Astrocyte of the cerebellum (primary cell): ENCODE measurements at regions not wholly inside any gene's neighbourhood (a gene's known extent, or its start where the extent isn't known, plus 50 kb on each side); places are given as distances from the start of the nearest gene placed in this dataset.

Experiments used
- DNase-seq: peaks from one replicate; pipeline ENCODE4 v3.0.0-alpha.2; 2011; ENCODE audit warnings: low read depth
- H3K4me3 ChIP-seq: 2 replicates; pipeline ENCODE4 v1.5.1; 2011; ENCODE audit warnings: mild to moderate bottlenecking, low read depth, low read length, moderate library complexity
- in situ Hi-C: cut with HindIII; loops from 2 replicates; pipeline ENCODE4 v1.10.0; 2017; ENCODE audit warnings: low sequenced_read_pairs
- TF ChIP-seq, protein P1 (sequence below): IDR thresholded peaks from 2 replicates; pipeline ENCODE4 v1.5.1; 2012; ENCODE audit warnings: low read length, low read depth, moderate library complexity, mild to moderate bottlenecking; ENCODE audit errors: missing control alignments

DNA sequence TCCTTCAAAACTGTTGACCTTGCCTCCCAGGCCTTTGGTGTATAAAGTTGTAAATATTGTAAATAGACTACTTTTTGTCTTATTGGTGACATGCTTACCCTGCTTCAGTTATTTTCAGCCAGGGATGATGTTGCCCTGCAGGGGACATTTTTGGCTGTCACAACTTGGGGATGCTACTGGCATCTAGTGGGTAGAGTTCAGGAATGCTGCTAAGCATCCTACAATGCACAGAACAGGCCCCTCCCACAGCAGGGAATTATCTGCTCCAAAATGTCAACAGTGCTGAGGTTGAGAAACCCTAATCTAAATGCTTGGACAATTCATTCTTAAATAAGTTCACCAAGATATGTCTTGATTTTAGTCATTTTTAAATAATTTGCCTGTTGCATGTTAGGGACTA is 459.8 kb downstream of the PMP22 start:
- H3K4me3 ChIP-seq: no peak overlapping the region
- in situ Hi-C loops: no loop called here
- TF ChIP-seq, protein P1, sequence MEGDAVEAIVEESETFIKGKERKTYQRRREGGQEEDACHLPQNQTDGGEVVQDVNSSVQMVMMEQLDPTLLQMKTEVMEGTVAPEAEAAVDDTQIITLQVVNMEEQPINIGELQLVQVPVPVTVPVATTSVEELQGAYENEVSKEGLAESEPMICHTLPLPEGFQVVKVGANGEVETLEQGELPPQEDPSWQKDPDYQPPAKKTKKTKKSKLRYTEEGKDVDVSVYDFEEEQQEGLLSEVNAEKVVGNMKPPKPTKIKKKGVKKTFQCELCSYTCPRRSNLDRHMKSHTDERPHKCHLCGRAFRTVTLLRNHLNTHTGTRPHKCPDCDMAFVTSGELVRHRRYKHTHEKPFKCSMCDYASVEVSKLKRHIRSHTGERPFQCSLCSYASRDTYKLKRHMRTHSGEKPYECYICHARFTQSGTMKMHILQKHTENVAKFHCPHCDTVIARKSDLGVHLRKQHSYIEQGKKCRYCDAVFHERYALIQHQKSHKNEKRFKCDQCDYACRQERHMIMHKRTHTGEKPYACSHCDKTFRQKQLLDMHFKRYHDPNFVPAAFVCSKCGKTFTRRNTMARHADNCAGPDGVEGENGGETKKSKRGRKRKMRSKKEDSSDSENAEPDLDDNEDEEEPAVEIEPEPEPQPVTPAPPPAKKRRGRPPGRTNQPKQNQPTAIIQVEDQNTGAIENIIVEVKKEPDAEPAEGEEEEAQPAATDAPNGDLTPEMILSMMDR: no peak
- no peak for DNase-seq

DNA sequence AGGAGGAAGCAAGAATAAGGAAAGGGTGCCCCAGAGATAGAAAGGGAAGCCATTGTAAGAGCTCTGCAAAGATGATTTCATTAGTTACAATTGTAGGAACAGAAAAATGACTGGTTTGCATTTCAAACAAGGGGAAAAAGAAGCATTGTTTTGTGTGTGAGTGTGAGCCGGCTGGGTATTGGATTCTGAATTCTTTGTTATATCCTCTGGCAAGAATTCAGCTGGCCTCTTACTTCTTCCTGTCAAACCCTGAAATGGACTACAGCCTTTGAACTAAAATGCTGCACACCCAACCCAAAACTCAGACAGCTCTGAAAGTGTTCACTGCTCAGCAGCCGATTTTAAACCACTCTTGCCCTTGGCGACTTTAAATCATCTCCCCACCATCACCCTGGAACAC is 461.3 kb downstream of the PMP22 start:
- TF ChIP-seq, protein P1: no peak
- no peak for DNase-seq
- in situ Hi-C loops: no loop called here
- no peak overlapping the region for H3K4me3 ChIP-seq

GRCh38 chr17:14797801-14798200 is 467.3 kb downstream of the PMP22 start:
- DNase-seq: no peak
- TF ChIP-seq, protein P1: no peak
- no peak overlapping the region for H3K4me3 ChIP-seq
- in situ Hi-C loops: no loop called here

DNA sequence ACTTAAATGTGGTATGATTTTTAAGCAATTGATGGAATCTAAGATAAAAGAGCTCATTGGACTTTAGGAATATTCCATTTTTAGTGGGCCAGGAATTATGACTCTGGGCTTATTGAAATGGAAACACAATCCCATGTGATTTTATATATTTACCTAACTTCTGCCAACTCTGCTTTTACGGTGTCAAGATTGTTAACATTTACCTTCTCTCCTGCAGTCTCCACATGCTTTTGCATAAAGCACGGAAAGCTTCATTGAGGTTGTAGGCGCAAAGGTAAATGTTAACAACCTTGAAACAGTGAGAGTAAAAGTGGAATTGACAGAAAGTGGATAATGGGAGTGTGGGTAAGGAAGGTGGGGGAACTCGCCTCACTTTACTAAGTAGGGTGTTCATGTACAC is 468.1 kb downstream of the PMP22 start:
- in situ Hi-C loops: no loop called here
- no peak overlapping the region for H3K4me3 ChIP-seq
- TF ChIP-seq, protein P1: no peak
- no peak for DNase-seq

DNA sequence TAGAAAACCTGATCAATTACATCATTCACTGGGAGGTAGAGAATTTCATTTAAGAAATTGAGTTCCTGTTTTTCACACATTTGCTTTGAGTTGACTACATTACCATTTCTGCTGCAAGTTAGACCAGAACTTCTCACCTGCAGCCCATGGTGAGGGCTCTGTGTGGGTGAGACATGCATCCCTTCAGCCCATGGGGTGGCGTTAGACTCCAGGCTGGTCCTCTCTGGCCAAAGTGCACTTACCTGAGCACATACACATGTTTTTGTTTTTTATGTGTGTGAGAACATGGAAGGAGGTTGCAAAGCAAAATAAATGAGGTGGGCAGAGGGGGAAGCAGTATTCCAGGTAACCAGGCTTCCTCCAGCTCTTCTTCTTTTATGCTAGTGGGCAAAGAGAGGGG is 470.2 kb downstream of the PMP22 start:
- no peak for DNase-seq
- in situ Hi-C loops: no loop called here
- TF ChIP-seq, protein P1: no peak
- no peak overlapping the region for H3K4me3 ChIP-seq

DNA sequence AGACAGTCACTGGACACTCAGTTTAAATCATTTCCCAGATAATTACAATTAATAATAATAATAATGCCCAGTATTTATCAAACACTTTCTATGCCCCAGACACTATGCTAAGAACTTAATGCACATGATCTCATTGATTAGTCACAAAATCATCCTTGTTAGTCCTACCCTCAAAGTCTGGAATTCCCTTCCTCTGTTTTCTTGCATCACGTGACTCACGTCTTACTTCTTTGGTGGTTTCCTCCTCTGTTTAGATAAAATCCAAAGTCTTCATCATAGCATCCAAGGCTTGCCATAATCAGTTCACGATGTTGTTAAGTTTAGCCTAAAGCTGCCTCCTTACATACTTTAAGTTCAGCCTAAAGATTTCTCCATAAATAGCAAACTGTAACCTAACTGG is 471.9 kb downstream of the PMP22 start:
- DNase-seq: no peak
- H3K4me3 ChIP-seq: no peak overlapping the region
- TF ChIP-seq, protein P1: no peak
- in situ Hi-C loops: no loop called here

- TF ChIP-seq, protein P1: no peak
- peak; percentile 12 for DNase-seq
- in situ Hi-C loops: no loop called here
- H3K4me3 ChIP-seq: no peak overlapping the region
These were observed 472.4 kb downstream of the PMP22 start for GRCh38 chr17:14792746-14793145.
